T1000 (cell line): ENCODE measurements at regions not wholly inside any gene's neighbourhood (a gene's known extent, or its start where the extent isn't known, plus 50 kb on each side); places are given as distances from the start of the nearest gene placed in this dataset.

Experiments
- DNase-seq: peaks from one replicate; lab custom pipeline; 2025; ENCODE audit warnings: mixed read lengths; lab: John Stamatoyannopoulos, UW

DNA sequence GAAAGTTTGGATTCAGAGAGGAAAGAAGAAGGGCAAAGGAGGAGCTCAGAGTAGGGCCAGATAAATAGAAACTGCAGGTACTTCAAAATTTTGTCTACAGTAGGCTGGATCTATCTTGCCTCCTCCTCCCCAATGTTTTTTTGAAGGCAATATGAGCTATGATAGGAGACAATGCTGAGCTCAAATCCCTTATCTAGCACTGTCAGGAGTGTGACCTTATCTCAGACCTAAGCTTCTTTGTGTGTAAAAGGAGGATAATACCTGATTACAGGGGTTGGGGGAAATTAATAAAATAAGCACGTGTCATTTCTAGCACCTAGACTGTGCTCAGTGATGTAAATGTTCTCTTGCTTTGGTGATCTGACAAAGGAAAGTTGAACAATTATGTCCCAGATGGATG, 137.8 kb upstream of the CD180 start:
- DNase-seq, result no peak

DNA sequence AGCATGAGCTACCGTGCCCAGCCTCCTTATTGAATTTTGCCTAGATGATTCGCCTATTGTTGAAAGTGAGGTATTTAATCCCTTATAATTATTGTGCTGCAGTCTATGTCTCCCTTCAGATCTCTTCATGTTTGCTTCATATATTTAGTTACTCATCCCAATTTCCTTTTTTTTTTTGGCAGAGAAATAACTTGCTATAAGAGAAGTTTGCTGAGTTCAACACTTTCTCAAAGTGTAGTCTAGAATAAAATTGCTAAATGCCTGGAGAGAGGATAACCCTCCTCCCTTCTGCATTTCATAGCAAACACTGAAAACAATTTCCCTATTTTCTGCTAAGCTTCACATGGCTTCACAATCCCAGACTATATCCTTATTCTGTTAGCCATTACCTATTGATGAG, 136.6 kb upstream of the CD180 start:
- DNase-seq, result no peak

- no peak for DNase-seq
These were observed 134.8 kb upstream of the CD180 start for GRCh38 chr5:67331296-67331925.

GRCh38 chr5:67319935-67320725, 123.5 kb upstream of the CD180 start:
- DNase-seq, result no peak

- DNase-seq, result no peak
These were observed 122.1 kb upstream of the CD180 start for GRCh38 chr5:67318746-67319145.

DNA sequence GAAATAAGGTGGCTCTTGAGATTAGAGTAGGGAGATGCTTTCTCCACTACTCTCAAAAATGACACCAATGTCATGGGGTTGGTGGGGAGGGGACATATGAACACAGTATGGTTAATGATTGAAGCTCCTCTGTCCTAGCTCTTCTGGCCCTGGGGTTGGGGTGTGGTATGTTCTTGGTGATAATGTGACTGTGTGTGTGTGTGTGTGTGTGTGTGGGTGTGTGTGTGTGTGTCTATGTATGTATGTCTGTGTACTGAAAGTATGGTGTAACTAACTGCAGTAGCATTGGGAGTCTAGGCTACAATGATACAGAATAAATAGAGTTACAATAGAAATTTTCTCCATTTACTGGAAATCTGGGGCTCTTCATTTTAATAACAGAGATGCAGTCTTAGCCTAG, 121.0 kb upstream of the CD180 start:
- DNase-seq, result no peak

GRCh38 chr5:67316695-67317094, 120.1 kb upstream of the CD180 start:
- DNase-seq, result no peak

GRCh38 chr5:67315082-67315989, 118.7 kb upstream of the CD180 start:
- DNase-seq, result peak; percentile 27

GRCh38 chr5:67311701-67312100, 115.1 kb upstream of the CD180 start:
- no peak for DNase-seq

DNA sequence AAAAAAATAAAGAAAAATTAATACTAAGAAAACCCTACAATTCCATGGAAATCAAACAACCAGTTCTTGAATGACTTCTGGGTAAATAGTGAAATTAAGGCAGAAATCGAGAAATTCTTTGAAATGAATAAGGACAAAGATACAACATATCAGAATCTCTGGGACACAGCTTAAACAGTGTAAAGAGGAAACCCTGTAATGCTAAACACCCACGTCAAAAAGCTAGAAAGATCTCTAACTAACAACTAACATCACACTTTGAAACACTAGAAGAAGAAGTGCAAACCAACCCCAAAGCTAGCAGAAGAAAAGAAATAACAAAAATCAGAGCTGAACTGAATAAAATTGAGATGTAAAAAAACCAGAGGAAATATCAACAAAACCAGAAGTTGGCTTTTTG, 114.6 kb upstream of the CD180 start:
- no peak for DNase-seq

- DNase-seq, result no peak
These were observed 114.1 kb upstream of the CD180 start for GRCh38 chr5:67310740-67311139.

GRCh38 chr5:67310169-67310568, 113.6 kb upstream of the CD180 start:
- no peak for DNase-seq

GRCh38 chr5:67308988-67309688, 112.5 kb upstream of the CD180 start:
- DNase-seq, result no peak

GRCh38 chr5:67306965-67307607, 110.5 kb upstream of the CD180 start:
- DNase-seq, result no peak

DNA sequence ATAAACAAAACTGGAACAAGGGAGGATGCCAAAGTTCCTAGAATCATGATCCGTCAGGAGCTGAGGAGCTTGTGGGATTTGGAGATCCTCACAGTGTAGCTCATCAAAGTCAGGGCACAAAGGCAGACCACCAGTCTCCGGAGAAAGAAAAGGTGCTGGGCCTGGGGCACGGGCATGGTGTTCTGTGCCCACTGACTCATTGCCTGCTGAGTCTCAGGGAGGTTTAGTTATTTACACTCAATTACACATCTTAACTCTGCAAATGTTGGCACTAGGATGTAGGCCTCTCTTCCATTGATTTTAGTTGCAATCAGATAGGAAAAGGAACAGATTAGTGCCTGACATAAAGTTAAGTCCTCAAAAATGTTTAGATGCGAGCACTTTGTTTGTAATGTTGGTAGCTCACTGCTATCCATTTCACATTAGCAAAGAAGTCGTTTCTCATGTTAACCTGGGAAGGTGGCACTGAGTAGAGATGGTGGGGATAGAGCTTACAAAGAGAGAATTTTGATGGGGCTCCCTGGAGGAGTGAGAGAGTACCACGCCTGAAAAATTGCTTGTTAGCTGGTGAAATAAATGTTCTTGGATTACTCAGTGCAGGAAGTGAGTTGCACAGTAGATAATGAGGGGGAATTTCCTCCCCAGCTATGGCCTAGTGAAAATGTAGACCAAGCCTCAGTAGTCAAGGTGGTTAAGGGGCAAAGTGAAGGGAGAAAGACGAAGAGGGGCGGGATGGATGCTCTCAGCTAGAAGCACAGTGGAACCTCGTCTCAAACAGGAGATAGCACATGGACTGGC, 109.5 kb upstream of the CD180 start:
- no peak for DNase-seq

- no peak for DNase-seq
These were observed 108.8 kb upstream of the CD180 start for GRCh38 chr5:67305401-67305800.

- no peak for DNase-seq
These were observed 106.8 kb upstream of the CD180 start for GRCh38 chr5:67303356-67303755.

DNA sequence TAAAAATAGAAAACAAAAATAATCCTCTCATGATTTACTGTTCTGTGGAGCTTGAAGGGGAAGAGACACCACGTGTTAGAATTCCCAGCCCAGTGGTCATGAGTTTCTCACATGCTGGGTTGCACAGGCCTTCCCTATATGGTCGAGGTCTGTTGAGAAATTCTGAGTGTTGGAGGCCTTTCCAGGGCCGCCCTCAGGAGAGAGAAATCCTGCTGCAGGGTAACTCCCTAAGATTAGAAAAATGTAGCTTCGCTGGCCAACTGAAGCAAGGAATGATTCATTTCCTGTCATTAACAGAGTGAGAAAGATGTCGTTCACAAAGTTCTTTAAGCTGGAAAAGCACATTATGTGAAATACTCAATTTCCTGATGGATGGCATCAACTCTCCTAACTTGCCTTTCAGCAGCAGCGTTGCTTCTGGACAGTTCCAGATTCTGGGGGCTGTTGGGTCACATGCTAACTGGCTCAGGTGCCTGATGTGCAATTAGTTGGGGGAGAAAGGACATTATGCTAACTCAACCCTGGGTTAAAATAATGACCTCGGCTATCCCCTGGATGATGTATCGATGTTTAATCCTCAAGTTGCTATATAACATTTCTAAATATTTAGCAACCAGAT, 104.8 kb upstream of the CD180 start:
- no peak for DNase-seq

DNA sequence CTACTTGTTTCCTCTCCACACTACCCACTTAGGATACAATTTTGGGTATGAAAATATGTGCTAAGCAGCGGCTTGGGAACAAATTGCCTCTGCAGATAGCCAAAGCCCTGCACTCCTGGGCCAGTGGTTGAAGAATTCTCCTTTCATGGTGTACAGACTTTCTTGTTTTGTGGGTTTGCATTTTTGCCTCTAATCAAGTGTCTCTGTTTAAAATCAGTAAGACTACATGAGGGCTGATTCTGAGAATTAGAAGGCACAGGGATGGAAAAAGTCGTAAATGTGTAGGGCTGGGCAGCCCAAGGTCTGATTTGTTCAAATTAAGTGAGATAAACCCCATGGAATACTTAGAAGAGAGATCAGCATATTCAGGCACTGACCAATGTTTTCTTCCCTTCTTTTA, 103.7 kb upstream of the CD180 start:
- no peak for DNase-seq

- DNase-seq, result no peak
These were observed 102.7 kb upstream of the CD180 start for GRCh38 chr5:67299231-67299735.
